Epithelial cell of proximal tubule (primary cell): ENCODE measurements at regions not wholly inside any gene's neighbourhood (a gene's known extent, or its start where the extent isn't known, plus 50 kb on each side); places are given as distances from the start of the nearest gene placed in this dataset.

ENCODE experiments used
- DNase-seq: peaks from one replicate; pipeline ENCODE4 v3.0.0-alpha.2; 2011; ENCODE audit warnings: low read depth
- H3K4me3 ChIP-seq: 2 replicates; pipeline ENCODE4 v1.5.1; 2011; ENCODE audit warnings: low read depth, mild to moderate bottlenecking, low read length
- CTCF ChIP-seq: conservative IDR thresholded peaks from 2 replicates; pipeline ENCODE4 v1.5.1; 2012; ENCODE audit warnings: low read depth, mild to moderate bottlenecking, low read length

- peak overlapping the region; percentile 48 for H3K4me3 ChIP-seq
- DNase-seq = no peak
- TF ChIP-seq CTCF = no peak
Observed at GRCh38 chr6:125534430-125535263, 214.8 kb upstream of the HEY2 start.

GRCh38 chr6:125537090-125537489 lies 212.3 kb upstream of the HEY2 start:
- no peak overlapping the region for H3K4me3 ChIP-seq
- no peak for TF ChIP-seq CTCF
- no peak for DNase-seq

GRCh38 chr6:125539892-125540291 lies 209.5 kb upstream of the HEY2 start:
- H3K4me3 ChIP-seq = no peak overlapping the region
- no peak for TF ChIP-seq CTCF
- DNase-seq = no peak

- no peak for DNase-seq
- no peak for TF ChIP-seq CTCF
- no peak overlapping the region for H3K4me3 ChIP-seq
Observed at GRCh38 chr6:125544819-125545218, 204.6 kb upstream of the HEY2 start.

- TF ChIP-seq CTCF = no peak
- H3K4me3 ChIP-seq = no peak overlapping the region
- no peak for DNase-seq
Observed at GRCh38 chr6:125546841-125547251, 202.6 kb upstream of the HEY2 start.

GRCh38 chr6:125547381-125547780 lies 202.1 kb upstream of the HEY2 start:
- TF ChIP-seq CTCF = no peak
- DNase-seq = no peak
- H3K4me3 ChIP-seq = no peak overlapping the region

- no peak overlapping the region for H3K4me3 ChIP-seq
- DNase-seq = no peak
- no peak for TF ChIP-seq CTCF
Observed at GRCh38 chr6:125549202-125549884, 200.1 kb upstream of the HEY2 start.
